GM12892 (cell line): ENCODE measurements at regions not wholly inside any gene's neighbourhood (a gene's known extent, or its start where the extent isn't known, plus 50 kb on each side); places are given as distances from the start of the nearest gene placed in this dataset.

Source experiments
- POLR2A ChIP-seq: IDR thresholded peaks from 2 replicates; pipeline ENCODE4 v1.6.1; 2011; ENCODE audit warnings: low read depth, low read length, control low read depth
- POLR2AphosphoS5 ChIP-seq: IDR thresholded peaks from 2 replicates; pipeline ENCODE4 v1.6.1; 2011; ENCODE audit warnings: low read depth, low read length, control low read depth
- TAF1 ChIP-seq: IDR thresholded peaks from 2 replicates; pipeline ENCODE4 v1.6.1; 2011; ENCODE audit warnings: low read depth, mild to moderate bottlenecking, control low read depth, low read length, borderline replicate concordance

GRCh38 chr10:29701306-29701705 is 66.5 kb upstream of the SVIL start:
- TF ChIP-seq POLR2A: no peak
- TF ChIP-seq POLR2AphosphoS5: no peak
- no peak for TF ChIP-seq TAF1
